HG03175 (cell line): ENCODE measurements at regions not wholly inside any gene's neighbourhood (a gene's known extent, or its start where the extent isn't known, plus 50 kb on each side); places are given as distances from the start of the nearest gene placed in this dataset.
"Not testable (repeated sequence)": the region's sequence is repeated elsewhere in the genome, so short reads cannot be mapped to it uniquely, and the experiment has no call there.

Experiments
- ATAC-seq: cut with Tn5 transposase; IDR thresholded peaks from one replicate; pipeline ENCODE4 v1.9.1; 2021; ENCODE audit warnings: mild to moderate bottlenecking, moderate library complexity; ENCODE audit not compliant: unreplicated experiment

- ATAC-seq = no peak
Observed at GRCh38 chr13:87153371-87153770, 517.8 kb upstream of the SLITRK5 start.

GRCh38 chr13:87166348-87166747 is 504.8 kb upstream of the SLITRK5 start:
- no peak for ATAC-seq

GRCh38 chr13:87168390-87168789 is 502.8 kb upstream of the SLITRK5 start:
- ATAC-seq = no peak

GRCh38 chr13:87169337-87169736 is 501.8 kb upstream of the SLITRK5 start:
- ATAC-seq = no peak

- ATAC-seq = no peak
Observed at GRCh38 chr13:87172166-87172835, 498.9 kb upstream of the SLITRK5 start.

- not testable (repeated sequence) for ATAC-seq
Observed at GRCh38 chr13:87185138-87185537, 486.0 kb upstream of the SLITRK5 start.

- ATAC-seq = not testable (repeated sequence)
Observed at GRCh38 chr13:87186647-87187046, 484.5 kb upstream of the SLITRK5 start.

GRCh38 chr13:87191485-87191884 is 479.7 kb upstream of the SLITRK5 start:
- not testable (repeated sequence) for ATAC-seq

GRCh38 chr13:87198371-87198770 is 472.8 kb upstream of the SLITRK5 start:
- ATAC-seq = no peak

- no peak for ATAC-seq
Observed at GRCh38 chr13:87206708-87207107, 464.5 kb upstream of the SLITRK5 start.

GRCh38 chr13:87207280-87208003 is 463.7 kb upstream of the SLITRK5 start:
- ATAC-seq = no peak

GRCh38 chr13:87208636-87209035 is 462.5 kb upstream of the SLITRK5 start:
- no peak for ATAC-seq

GRCh38 chr13:87234981-87235380 is 436.2 kb upstream of the SLITRK5 start:
- ATAC-seq = no peak

- ATAC-seq = no peak
Observed at GRCh38 chr13:87235621-87236020, 435.6 kb upstream of the SLITRK5 start.

GRCh38 chr13:87244256-87244890 is 426.8 kb upstream of the SLITRK5 start:
- no peak for ATAC-seq

GRCh38 chr13:87249847-87250246 is 421.3 kb upstream of the SLITRK5 start:
- ATAC-seq = not testable (repeated sequence)

GRCh38 chr13:87255394-87255793 is 415.8 kb upstream of the SLITRK5 start:
- no peak for ATAC-seq

- no peak for ATAC-seq
Observed at GRCh38 chr13:87259479-87260083, 411.6 kb upstream of the SLITRK5 start.

GRCh38 chr13:87274209-87274819 is 396.9 kb upstream of the SLITRK5 start:
- no peak for ATAC-seq

GRCh38 chr13:87280139-87280538 is 391.0 kb upstream of the SLITRK5 start:
- no peak for ATAC-seq

GRCh38 chr13:87287721-87288120 is 383.4 kb upstream of the SLITRK5 start:
- no peak for ATAC-seq
